B cell (primary cell): ENCODE measurements at regions not wholly inside any gene's neighbourhood (a gene's known extent, or its start where the extent isn't known, plus 50 kb on each side); places are given as distances from the start of the nearest gene placed in this dataset.

Experiments
- CTCF ChIP-seq: fragments of 200-600 bp; IDR thresholded peaks from one replicate; pipeline ENCODE4 v1.8.0; 2022; ENCODE audit warnings: antibody characterized with exemption, mild to moderate bottlenecking
- EZH2 ChIP-seq: IDR thresholded peaks from 2 replicates; pipeline ENCODE4 v1.6.1; 2012; ENCODE audit warnings: borderline replicate concordance, low read depth, mild to moderate bottlenecking, moderate library complexity, low read length; ENCODE audit not compliant: insufficient read depth, poor library complexity, severe bottlenecking

GRCh38 chr11:70647188-70648166 lies 249.1 kb downstream of the CTTN start:
- TF ChIP-seq CTCF (no peak), EZH2 (no peak)
